ENCODE measurements at regions not wholly inside any gene's neighbourhood (a gene's known extent, or its start where the extent isn't known, plus 50 kb on each side); places are given as distances from the start of the nearest gene placed in this dataset.

DNA sequence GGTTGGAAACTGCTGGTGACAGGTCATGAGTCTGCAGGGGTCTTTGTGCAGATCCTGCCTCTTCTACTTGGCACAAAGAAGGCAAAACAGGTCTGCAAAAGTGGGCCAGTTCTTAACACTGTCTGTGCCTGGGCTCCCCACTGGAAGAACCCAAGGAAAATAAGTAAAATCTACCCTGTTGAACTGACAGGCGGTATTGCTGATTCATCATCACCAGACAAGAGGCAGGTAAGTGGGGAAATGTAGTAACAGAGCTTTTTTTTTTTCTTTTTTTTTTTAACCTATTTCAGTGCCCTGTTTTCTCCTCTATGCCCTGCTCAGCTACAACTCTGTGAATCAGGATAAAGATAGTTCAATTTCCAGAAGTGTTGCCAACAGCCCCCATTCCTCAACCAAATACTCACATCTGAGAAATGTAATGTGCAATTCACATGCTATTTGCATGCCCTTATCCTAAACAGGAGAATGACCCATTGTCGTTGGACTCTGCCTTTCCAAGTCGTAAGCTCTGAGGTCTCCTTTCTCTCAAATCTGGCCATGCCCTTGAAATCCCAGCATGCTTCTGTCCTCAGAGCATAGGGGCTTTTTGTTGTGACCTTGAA is 237.0 kb downstream of the SOX9 start:
- TF ChIP-seq FOXP2 (optimal IDR thresholded peaks at IDR 0.05; ENCODE audit: borderline replicate concordance, extremely low read depth, extremely low read length, insufficient read depth) = no peak

DNA sequence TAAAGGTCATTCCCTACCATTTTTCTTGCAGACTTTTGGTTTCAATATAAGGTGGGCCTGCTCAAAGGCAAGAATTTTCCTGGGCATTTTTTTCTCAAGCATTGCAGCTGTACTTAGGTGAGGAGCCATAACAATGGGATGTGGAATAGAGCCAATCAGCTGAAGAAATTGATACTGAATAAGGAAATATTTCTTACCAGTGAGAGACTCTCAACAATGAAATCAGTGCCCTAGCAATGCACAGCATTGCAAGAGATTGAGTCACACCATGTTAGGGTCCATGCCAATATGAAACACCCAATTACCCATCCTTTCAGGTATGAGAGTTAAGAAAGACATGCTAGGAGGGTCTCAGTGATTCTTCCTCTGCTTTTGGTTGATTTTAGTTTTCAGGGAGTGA is 237.6 kb downstream of the SOX9 start:
- TF ChIP-seq, protein P1, sequence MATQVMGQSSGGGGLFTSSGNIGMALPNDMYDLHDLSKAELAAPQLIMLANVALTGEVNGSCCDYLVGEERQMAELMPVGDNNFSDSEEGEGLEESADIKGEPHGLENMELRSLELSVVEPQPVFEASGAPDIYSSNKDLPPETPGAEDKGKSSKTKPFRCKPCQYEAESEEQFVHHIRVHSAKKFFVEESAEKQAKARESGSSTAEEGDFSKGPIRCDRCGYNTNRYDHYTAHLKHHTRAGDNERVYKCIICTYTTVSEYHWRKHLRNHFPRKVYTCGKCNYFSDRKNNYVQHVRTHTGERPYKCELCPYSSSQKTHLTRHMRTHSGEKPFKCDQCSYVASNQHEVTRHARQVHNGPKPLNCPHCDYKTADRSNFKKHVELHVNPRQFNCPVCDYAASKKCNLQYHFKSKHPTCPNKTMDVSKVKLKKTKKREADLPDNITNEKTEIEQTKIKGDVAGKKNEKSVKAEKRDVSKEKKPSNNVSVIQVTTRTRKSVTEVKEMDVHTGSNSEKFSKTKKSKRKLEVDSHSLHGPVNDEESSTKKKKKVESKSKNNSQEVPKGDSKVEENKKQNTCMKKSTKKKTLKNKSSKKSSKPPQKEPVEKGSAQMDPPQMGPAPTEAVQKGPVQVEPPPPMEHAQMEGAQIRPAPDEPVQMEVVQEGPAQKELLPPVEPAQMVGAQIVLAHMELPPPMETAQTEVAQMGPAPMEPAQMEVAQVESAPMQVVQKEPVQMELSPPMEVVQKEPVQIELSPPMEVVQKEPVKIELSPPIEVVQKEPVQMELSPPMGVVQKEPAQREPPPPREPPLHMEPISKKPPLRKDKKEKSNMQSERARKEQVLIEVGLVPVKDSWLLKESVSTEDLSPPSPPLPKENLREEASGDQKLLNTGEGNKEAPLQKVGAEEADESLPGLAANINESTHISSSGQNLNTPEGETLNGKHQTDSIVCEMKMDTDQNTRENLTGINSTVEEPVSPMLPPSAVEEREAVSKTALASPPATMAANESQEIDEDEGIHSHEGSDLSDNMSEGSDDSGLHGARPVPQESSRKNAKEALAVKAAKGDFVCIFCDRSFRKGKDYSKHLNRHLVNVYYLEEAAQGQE (IDR thresholded peaks at IDR 0.05; ENCODE audit: insufficient read depth in 1 of 2, low read depth in 2 of 2, low read length in 2 of 2) = no peak
- TF ChIP-seq POLR2AphosphoS5 (IDR thresholded peaks at IDR 0.05; ENCODE audit: low read depth, low read length) (no peak), TAF1 (IDR thresholded peaks at IDR 0.05; ENCODE audit: borderline replicate concordance, insufficient read depth, low read length) (no peak), FOXP2 (optimal IDR thresholded peaks at IDR 0.05; ENCODE audit: borderline replicate concordance, extremely low read depth, extremely low read length, insufficient read depth) (no peak), SIN3A (IDR thresholded peaks at IDR 0.05; ENCODE audit: borderline replicate concordance, insufficient read depth, low read length) (no peak)

DNA sequence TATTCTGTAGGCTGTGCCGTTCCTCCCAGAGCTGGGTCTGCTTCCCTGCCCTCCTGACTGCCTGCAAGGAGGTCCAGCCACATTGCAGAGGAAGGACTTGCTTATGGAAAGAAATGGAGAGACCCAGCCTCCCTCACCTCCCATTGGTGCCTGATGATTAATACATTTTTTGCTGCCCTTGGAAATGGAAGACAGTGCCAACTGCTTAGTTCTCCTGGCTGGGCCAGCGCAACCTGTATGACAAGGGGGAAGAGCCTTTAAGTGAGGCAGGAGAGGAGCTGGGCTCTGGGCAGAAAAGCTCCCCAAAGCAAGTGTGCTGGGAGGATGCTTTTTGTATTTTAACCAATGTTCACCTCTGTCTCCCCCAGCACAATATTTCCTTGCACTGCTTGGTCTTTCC is 238.5 kb downstream of the SOX9 start:
- TF ChIP-seq, protein P1 (IDR thresholded peaks at IDR 0.05; ENCODE audit: insufficient read depth in 1 of 2, low read depth in 2 of 2, low read length in 2 of 2) = no peak
- TF ChIP-seq SIN3A (IDR thresholded peaks at IDR 0.05; ENCODE audit: borderline replicate concordance, insufficient read depth, low read length) (no peak), POLR2AphosphoS5 (IDR thresholded peaks at IDR 0.05; ENCODE audit: low read depth, low read length) (no peak), FOXP2 (optimal IDR thresholded peaks at IDR 0.05; ENCODE audit: borderline replicate concordance, extremely low read depth, extremely low read length, insufficient read depth) (no peak), TAF1 (IDR thresholded peaks at IDR 0.05; ENCODE audit: borderline replicate concordance, insufficient read depth, low read length) (no peak)

DNA sequence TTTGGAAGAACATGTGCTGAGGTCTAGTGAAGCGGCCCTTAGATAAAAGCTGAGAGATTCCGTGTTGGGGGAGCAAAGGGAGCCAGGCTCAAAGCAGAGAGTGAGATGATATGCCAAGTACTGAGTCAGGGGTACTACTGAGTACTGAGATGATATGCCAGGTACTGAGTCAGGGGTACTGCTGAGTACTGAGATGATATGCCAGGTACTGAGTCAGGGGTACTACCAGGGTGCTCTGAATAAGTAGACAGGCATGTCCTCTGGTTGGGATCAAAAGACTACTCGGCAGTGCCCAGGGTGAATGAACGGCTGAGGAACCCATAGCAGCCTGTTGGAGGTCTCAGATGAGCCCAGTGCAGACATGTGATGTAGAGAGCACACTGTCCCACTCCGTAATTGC is 239.0 kb downstream of the SOX9 start:
- TF ChIP-seq SIN3A (IDR thresholded peaks at IDR 0.05; ENCODE audit: borderline replicate concordance, insufficient read depth, low read length) = no peak
- TF ChIP-seq POLR2AphosphoS5 (IDR thresholded peaks at IDR 0.05; ENCODE audit: low read depth, low read length) = no peak
- no peak for TF ChIP-seq TAF1 (IDR thresholded peaks at IDR 0.05; ENCODE audit: borderline replicate concordance, insufficient read depth, low read length)
- TF ChIP-seq, protein P1 (IDR thresholded peaks at IDR 0.05; ENCODE audit: insufficient read depth in 1 of 2, low read depth in 2 of 2, low read length in 2 of 2) = no peak
- no peak for TF ChIP-seq FOXP2 (optimal IDR thresholded peaks at IDR 0.05; ENCODE audit: borderline replicate concordance, extremely low read depth, extremely low read length, insufficient read depth)

DNA sequence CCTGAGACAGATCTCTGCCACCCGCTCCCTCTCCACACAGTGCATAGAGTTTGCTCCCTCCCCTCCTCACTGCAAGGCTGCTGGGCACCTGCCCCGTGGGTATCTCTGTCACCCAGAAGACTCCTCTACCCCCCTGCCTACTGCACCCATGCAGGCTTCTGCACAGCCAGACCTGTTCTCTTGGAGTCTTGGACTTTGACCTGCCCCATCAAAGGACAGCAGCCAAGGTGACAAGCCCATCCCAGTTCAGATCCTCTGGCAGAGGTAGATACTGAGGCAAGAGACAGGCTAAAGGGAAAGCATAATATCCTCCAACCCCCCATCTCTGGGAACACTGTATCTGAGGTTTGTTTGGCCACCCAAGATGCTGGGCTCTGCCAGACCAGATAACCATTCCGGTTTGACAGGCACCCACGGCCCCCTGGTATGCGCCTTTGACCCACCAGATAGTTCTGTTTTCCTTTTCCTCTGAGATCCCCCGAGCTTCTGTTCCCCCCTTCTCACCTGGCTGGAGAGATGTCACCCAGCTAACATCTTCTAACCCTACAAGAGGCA is 239.6 kb downstream of the SOX9 start:
- TF ChIP-seq SIN3A (IDR thresholded peaks at IDR 0.05; ENCODE audit: borderline replicate concordance, insufficient read depth, low read length) = no peak
- no peak for TF ChIP-seq FOXP2 (optimal IDR thresholded peaks at IDR 0.05; ENCODE audit: borderline replicate concordance, extremely low read depth, extremely low read length, insufficient read depth)
- TF ChIP-seq, protein P1 (IDR thresholded peaks at IDR 0.05; ENCODE audit: insufficient read depth in 1 of 2, low read depth in 2 of 2, low read length in 2 of 2) = no peak
- no peak for TF ChIP-seq POLR2AphosphoS5 (IDR thresholded peaks at IDR 0.05; ENCODE audit: low read depth, low read length)
- no peak for TF ChIP-seq TAF1 (IDR thresholded peaks at IDR 0.05; ENCODE audit: borderline replicate concordance, insufficient read depth, low read length)

Measured in PFSK-1 (cell line).